ENCODE measurements at regions not wholly inside any gene's neighbourhood (a gene's known extent, or its start where the extent isn't known, plus 50 kb on each side); places are given as distances from the start of the nearest gene placed in this dataset.

GRCh38 chr5:38724301-38725030 lies 121.3 kb upstream of the OSMR start:
- no peak for DNase-seq (ENCODE audit: low spot score)
- TF ChIP-seq CTCF (IDR thresholded peaks at IDR 0.05) = no peak
- ATAC-seq (ENCODE audit: low FRiP score) = no peak

- ATAC-seq (ENCODE audit: low FRiP score) = no peak
- no peak for DNase-seq (ENCODE audit: low spot score)
- TF ChIP-seq CTCF (IDR thresholded peaks at IDR 0.05) = no peak
Observed at GRCh38 chr5:38725371-38725865, 120.4 kb upstream of the OSMR start.

- no peak for ATAC-seq (ENCODE audit: low FRiP score)
- TF ChIP-seq CTCF (IDR thresholded peaks at IDR 0.05) = no peak
- DNase-seq (ENCODE audit: low spot score) = no peak
Observed at GRCh38 chr5:38726279-38726678, 119.5 kb upstream of the OSMR start.

GRCh38 chr5:38728029-38728428 lies 117.8 kb upstream of the OSMR start:
- ATAC-seq (ENCODE audit: low FRiP score) = no peak
- no peak for TF ChIP-seq CTCF (IDR thresholded peaks at IDR 0.05)
- DNase-seq (ENCODE audit: low spot score) = no peak

- ATAC-seq (ENCODE audit: low FRiP score) (no peak), DNase-seq (ENCODE audit: low spot score) (no peak)
- TF ChIP-seq CTCF (IDR thresholded peaks at IDR 0.05) = no peak
Observed at GRCh38 chr5:38731461-38731860, 114.4 kb upstream of the OSMR start.

- no peak for TF ChIP-seq CTCF (IDR thresholded peaks at IDR 0.05)
- ATAC-seq (ENCODE audit: low FRiP score) = no peak
- DNase-seq (ENCODE audit: low spot score) = no peak
Observed at GRCh38 chr5:38734353-38734752, 111.5 kb upstream of the OSMR start.

GRCh38 chr5:38736089-38736488 lies 109.7 kb upstream of the OSMR start:
- no peak for TF ChIP-seq CTCF (IDR thresholded peaks at IDR 0.05)
- ATAC-seq (ENCODE audit: low FRiP score) = no peak
- DNase-seq (ENCODE audit: low spot score) = no peak
